Left renal pelvis (tissue), 4 donors: ENCODE measurements at regions not wholly inside any gene's neighbourhood (a gene's known extent, or its start where the extent isn't known, plus 50 kb on each side); places are given as distances from the start of the nearest gene placed in this dataset.
"Not testable (repeated sequence)": the region's sequence is repeated elsewhere in the genome, so short reads cannot be mapped to it uniquely, and the experiment has no call there.

Experiments used
- DNase-seq, 4 donors: peaks; one replicate each; pipeline ENCODE4 v3.0.0-alpha.2; 2013; ENCODE audit warnings: low read depth in 4 of 4, low spot score in 3 of 4

DNA sequence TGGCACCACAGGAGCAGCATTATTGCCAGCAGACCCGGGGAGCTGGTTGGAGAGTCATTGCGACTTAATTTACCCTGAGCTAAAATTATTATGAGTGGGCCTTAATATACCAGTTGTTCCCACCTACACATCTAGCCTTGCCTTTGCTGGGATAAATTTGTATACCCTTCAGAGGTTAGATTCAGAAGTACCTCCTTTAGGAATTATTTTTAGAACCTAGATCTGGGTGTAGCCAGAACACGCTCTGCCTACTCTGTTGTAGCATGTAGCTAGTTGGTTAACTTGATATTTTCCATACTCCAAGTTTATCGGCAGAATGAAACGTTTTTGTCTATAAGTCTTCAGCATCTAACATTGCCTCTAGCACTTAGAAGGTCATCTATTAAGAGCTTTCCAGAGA lies 65.5 kb upstream of the SEC22B start:
- not testable (repeated sequence) for DNase-seq

DNA sequence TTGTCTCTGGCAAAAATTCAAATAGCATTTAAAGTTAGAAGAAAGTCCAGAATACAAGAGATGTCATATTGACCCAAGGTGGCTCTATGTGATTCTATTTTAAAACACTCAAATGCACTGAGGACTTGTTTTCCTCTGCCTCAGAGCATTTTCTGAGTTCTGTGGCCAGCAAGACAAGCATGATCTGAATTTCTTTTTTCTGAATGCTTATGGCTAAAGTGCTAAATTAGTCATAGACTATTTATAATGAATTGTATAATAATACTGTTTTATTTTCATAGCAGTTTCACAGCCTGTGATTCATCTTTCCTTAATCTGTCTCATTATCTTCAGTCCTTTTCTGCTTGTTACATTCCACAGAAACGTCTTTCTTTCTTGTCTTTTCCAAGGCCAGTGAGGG lies 63.9 kb upstream of the SEC22B start:
- DNase-seq: not testable (repeated sequence)

DNA sequence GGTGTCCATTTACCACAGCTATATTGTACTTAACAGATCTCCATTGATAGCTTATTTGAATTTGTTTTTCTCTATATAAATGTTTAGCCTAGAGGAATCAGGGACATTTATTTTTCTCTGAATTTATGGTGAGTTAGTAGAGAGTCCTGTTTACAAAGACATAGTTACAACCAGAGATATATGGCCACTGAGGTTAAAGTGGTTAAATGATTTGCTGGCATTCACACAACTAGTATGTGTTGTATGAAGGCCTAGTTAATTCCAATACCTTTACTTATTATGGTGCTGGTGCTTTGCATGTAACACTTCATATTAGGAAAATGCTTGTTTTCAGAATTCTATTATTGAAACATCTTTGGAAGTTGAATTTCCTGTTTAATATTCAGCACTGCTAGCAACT lies 63.0 kb upstream of the SEC22B start:
- not testable (repeated sequence) for DNase-seq

DNA sequence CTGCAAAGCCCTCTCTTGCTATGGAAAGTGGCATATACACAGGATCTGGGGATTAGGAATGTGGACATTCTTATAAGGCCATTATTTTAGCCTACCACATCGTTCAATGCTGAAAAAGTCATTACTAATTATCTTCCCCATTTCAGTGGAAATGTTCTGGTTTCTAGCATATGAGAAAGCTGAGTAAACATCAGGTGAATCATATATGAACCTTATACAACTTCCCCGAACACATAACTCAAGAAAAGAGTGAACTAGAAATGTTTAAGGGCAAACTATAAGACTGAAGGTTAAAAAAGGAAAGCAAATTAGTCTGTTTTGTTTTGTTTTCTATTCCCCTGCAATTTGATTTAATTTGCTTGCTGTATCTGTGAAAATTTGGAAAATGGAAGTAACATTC lies 62.5 kb upstream of the SEC22B start:
- not testable (repeated sequence) for DNase-seq

DNA sequence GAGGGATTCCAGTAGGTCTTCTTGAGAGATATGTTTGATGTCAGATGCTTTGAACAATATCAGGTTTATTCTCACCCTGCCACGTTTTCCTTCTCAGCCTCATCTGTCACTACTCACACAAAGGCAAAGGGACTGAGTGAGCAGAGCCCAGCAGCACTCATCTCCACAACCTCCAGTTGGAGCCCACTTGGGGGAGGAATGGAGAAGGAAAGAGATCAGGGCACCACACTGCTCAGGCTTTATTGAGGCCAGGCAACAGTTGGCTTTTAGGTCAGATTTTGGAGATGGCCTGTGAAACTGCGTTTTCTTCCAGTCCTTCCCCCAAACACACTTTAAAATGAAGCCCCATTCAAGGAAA lies 57.3 kb upstream of the SEC22B start:
- DNase-seq: not testable (repeated sequence)

DNA sequence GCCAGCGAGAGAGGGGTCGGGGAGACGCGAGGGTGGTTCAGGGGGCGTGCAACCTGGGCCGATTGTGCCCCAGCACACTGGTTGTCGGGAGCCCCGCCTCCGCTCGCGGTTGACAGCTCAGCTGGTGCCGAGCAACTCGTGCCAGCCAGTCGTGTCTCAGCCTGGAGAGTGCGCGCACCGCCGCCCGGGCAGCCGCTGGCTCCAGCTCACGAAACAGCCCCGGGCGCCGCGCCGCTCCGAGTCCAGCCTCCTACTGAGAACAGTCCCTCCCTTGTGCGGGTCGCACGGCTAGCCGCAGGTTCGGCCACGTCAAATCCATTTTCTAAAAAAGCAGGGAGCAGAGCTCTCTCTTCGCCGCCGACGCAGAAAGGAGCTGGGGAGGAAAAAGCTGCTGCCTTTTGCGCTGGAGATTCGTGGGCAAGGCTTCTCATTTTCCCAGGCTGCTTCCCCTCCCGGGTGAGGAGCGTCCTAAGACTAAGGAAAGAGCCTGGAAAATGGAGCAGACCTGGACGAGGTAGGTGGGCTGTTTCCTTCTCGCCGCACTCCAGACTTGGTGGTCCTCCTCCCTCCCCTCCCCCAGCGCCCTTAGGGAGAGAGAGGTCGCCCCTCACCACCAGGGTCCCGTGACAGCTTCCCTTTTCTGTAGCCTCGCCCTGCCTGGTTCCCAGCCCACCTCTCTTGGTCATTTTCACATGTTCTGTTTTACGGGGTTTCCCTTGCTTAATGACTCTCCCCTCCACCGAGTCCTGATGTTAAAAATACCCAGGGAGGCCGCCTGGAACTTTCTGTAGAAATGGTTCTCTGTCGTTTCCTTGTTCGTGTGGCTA lies 56.7 kb upstream of the SEC22B start:
- not testable (repeated sequence) for DNase-seq

DNA sequence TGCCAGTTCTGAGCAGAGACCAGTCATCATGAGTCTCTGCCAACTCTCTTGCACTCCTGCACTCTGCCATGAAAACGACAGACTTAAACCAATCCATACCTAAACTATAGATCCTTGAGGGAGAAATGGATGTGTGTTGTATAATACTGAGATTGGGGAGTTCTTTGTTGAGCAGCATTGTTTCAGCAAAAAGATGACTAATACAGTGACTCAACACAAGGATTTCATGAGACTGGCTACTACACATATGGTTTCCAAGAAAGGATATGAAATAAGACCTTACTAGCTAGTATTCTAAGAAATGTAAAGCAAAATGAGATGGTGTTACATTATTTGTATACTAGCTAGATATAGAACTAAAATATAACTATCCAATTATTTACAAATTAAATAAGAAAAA lies 53.5 kb upstream of the SEC22B start:
- not testable (repeated sequence) for DNase-seq
